ENCODE measurements at regions not wholly inside any gene's neighbourhood (a gene's known extent, or its start where the extent isn't known, plus 50 kb on each side); places are given as distances from the start of the nearest gene placed in this dataset.

- H3K4me3 ChIP-seq, result no peak overlapping the region
- no peaks in the 10 kb centered on the region for H3K27me3 ChIP-seq (ENCODE audit: control insufficient read depth in 2 of 2, insufficient read depth in 2 of 2, low read length in 2 of 2)
- in situ Hi-C loops (cut with MboI), result no loop called here
- H3K79me2 ChIP-seq (ENCODE audit: control insufficient read depth, insufficient read depth, low read length), result no peaks in the 10 kb centered on the region
- no TSS peak for BruUV-seq (replicated peaks)
- no peak overlapping the region for H3K4me2 ChIP-seq (ENCODE audit: insufficient read depth, low read length)
- ATAC-seq, result no peak
- intact Hi-C loops (cut with micrococcal nuclease), result no loop called here
- no peak for FAIRE-seq
- H4K20me1 ChIP-seq (replicated peaks; ENCODE audit: control insufficient read depth, insufficient read depth, low read length), result no peaks in the 10 kb centered on the region
- no peaks in the 10 kb centered on the region; the same call in 1 of the 2 replicates for H3K9me3 ChIP-seq (replicated peaks; ENCODE audit: control insufficient read depth, insufficient read depth, low read depth, low read length)
- H3K4me1 ChIP-seq (replicated peaks in 1 of 2; ENCODE audit: control insufficient read depth in 2 of 2, insufficient read depth in 2 of 2, low read length in 2 of 2), result no peaks in the 10 kb centered on the region
- no peaks in the 10 kb centered on the region for H3K36me3 ChIP-seq (ENCODE audit: control insufficient read depth, insufficient read depth, low read length)
- no peak for DNase-seq (ENCODE audit: extremely low read depth in 1 of 4, low spot score in 3 of 4)
- WGBS (ENCODE audit: insufficient coverage, low coverage, missing lambda C conversion rate), result 4% methylated on average over 4 of the region's 4 CpGs
- no peaks in the 10 kb centered on the region for H3K9me1 ChIP-seq (ENCODE audit: control insufficient read depth, insufficient read depth, low read length)
- no peak overlapping the region for H2AFZ ChIP-seq (ENCODE audit: low read depth, low read length)
- H3K9ac ChIP-seq (ENCODE audit: insufficient read depth in 1 of 2, low read depth in 2 of 2, low read length in 2 of 2), result no peak overlapping the region
- ChIA-PET CTCF (ENCODE audit: low intra/inter-chr PET ratio) (no interaction called here), POLR2A (no interaction called here)
- H3K27ac ChIP-seq (ENCODE audit: extremely low read depth, low read depth, low read length), result no peak overlapping the region
- TF ChIP-seq RBM25 (IDR thresholded peaks at IDR 0.05; ENCODE audit: low read depth, low read length, severe bottlenecking) (no peak), YBX1 (IDR thresholded peaks at IDR 0.05) (no peak), GABPA (tag; conservative IDR thresholded peaks at IDR 0.05; ENCODE audit: low read depth) (no peak), TCFL5 (CRISPR knock-in tag; conservative IDR thresholded peaks at IDR 0.05) (no peak), HMG20B (CRISPR knock-in tag; IDR thresholded peaks at IDR 0.05) (no peak), ZNF217 (CRISPR knock-in tag; IDR thresholded peaks at IDR 0.05) (no peak), SMARCC2 (IDR thresholded peaks at IDR 0.05; ENCODE audit: low read depth) (no peak), SLC30A9 (CRISPR knock-in tag; IDR thresholded peaks at IDR 0.05) (no peak), PBX2 (CRISPR knock-in tag; IDR thresholded peaks at IDR 0.05; ENCODE audit: low read depth) (no peak), PBX2 (tag; conservative IDR thresholded peaks at IDR 0.05; ENCODE audit: low read depth) (no peak), CTCF (IDR thresholded peaks at IDR 0.05 in 2 of 3, conservative IDR thresholded peaks at IDR 0.05 in 1 of 3; ENCODE audit: insufficient read depth in 2 of 3, low read depth in 1 of 3, low read length in 3 of 3) (no peak), STAT5A (IDR thresholded peaks at IDR 0.05; ENCODE audit: borderline replicate concordance, low read length) (no peak), ZNF395 (CRISPR knock-in tag; IDR thresholded peaks at IDR 0.05) (no peak), E2F8 (IDR thresholded peaks at IDR 0.05; ENCODE audit: low read depth, partially characterized antibody) (no peak)
These were observed 263.0 kb upstream of the FBXL7 start for GRCh38 chr5:15236911-15237508.

All from K562 (cell line).